IPS-15b (cell line): ENCODE measurements at regions not wholly inside any gene's neighbourhood (a gene's known extent, or its start where the extent isn't known, plus 50 kb on each side); places are given as distances from the start of the nearest gene placed in this dataset.

Experiments used
- H3K27me3 ChIP-seq: one replicate; pipeline ENCODE4 v1.6.1; 2013; ENCODE audit warnings: low read length; ENCODE audit not compliant: control insufficient read depth, insufficient read depth
- H3K36me3 ChIP-seq: one replicate; pipeline ENCODE4 v1.6.1; 2013; ENCODE audit warnings: low read length; ENCODE audit not compliant: control insufficient read depth, insufficient read depth
- H3K4me1 ChIP-seq: one replicate; pipeline ENCODE4 v1.6.1; 2013; ENCODE audit warnings: mild to moderate bottlenecking, low read length; ENCODE audit not compliant: control insufficient read depth, insufficient read depth
- H3K4me3 ChIP-seq: one replicate; pipeline ENCODE4 v1.5.1; 2013; ENCODE audit warnings: low read depth, low read length
- H3K9ac ChIP-seq: one replicate; pipeline ENCODE4 v1.6.1; 2013; ENCODE audit warnings: low read depth, mild to moderate bottlenecking, low read length
- H3K9me3 ChIP-seq: one replicate; pipeline ENCODE4 v1.6.1; 2013; ENCODE audit warnings: mild to moderate bottlenecking, low read length; ENCODE audit not compliant: control insufficient read depth, insufficient read depth

- H3K9me3 ChIP-seq, result no peaks in the 10 kb centered on the region
- H3K27me3 ChIP-seq, result no peaks in the 10 kb centered on the region
- H3K4me3 ChIP-seq, result no peak overlapping the region
- no peaks in the 10 kb centered on the region for H3K4me1 ChIP-seq
- H3K36me3 ChIP-seq, result no peaks in the 10 kb centered on the region
- H3K9ac ChIP-seq, result no peak overlapping the region
Observed at GRCh38 chr15:70560617-70561328, 202.6 kb downstream of the UACA start.

GRCh38 chr15:70559265-70560239, 203.8 kb downstream of the UACA start:
- Histone ChIP-seq H3K9me3 (no peaks in the 10 kb centered on the region), H3K4me3 (no peak overlapping the region), H3K27me3 (no peaks in the 10 kb centered on the region), H3K4me1 (no peaks in the 10 kb centered on the region), H3K9ac (no peak overlapping the region), H3K36me3 (no peaks in the 10 kb centered on the region)

DNA sequence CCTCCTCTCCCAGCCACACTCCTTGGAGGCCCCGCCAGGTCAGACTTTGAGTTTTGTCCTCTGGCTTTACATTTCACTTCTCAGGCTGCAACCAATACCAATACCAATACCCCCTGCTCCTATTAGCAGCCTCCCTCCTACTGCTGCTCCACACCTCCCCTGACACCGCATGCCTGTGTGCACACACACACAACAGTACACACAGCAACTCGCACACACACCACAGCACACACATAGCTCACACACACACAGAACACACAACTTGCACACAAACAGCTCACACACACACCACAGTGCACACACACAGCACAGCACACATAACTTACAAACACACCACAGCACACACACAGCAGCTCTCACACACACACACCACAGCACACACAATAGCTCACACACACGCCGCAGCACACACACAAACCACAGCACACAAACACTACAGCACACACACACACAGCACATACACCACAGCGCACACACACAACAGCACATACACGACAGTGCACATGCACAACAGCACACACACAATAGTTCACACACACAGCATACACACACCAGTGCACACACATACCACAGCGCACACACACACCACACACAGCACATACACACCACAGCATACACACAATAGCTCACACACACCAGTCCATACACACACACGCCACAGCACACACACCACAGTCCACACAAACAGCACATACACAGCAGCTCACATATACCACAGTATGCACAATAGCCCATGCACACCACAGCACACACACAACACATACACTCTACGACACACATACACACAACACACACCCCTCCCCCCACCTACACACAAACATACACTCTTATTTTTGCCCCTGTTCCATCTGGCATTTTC, 204.7 kb downstream of the UACA start:
- H3K4me1 ChIP-seq, result no peaks in the 10 kb centered on the region
- no peaks in the 10 kb centered on the region for H3K27me3 ChIP-seq
- H3K9ac ChIP-seq, result no peak overlapping the region
- no peak overlapping the region for H3K4me3 ChIP-seq
- H3K9me3 ChIP-seq, result no peaks in the 10 kb centered on the region
- H3K36me3 ChIP-seq, result no peaks in the 10 kb centered on the region

DNA sequence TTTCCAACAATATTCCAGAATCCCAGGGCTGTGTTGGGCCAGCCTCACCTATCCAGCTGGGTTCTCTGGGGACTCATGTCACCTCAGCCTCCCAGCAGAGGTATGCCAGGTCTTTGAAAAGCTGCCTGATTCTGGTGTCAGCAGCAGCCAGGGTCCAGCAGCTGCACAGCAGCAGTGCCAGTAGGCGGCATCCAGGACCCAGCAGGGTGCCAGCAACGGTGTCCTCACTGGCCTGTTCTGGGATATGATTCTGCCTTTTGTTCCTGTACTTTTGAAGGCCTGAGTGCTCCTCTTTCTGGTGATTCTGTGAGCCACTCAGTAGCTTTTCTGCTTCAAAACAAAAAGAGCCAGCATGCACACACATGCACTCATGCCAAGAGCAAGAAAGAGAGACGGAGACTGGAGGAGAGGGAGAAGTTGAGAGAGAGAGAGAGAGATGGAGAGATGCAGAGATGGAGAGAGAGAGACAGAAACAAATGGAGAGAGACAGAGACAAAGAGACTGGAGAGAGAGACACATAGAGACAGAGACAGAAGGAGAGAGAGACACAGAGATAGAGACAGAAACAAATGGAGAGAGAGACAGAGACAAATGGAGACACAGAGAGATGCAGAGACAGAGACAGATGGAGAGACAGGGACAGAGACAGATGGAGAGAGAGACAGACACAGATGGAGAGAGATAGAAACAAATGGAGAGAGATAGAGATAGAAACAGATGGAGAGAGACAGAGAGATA, 205.7 kb downstream of the UACA start:
- H3K27me3 ChIP-seq, result no peaks in the 10 kb centered on the region
- H3K36me3 ChIP-seq, result no peaks in the 10 kb centered on the region
- H3K9me3 ChIP-seq, result no peaks in the 10 kb centered on the region
- H3K9ac ChIP-seq, result no peak overlapping the region
- no peak overlapping the region for H3K4me3 ChIP-seq
- no peaks in the 10 kb centered on the region for H3K4me1 ChIP-seq

- no peaks in the 10 kb centered on the region for H3K36me3 ChIP-seq
- H3K27me3 ChIP-seq, result no peaks in the 10 kb centered on the region
- H3K4me1 ChIP-seq, result no peaks in the 10 kb centered on the region
- H3K9me3 ChIP-seq, result no peaks in the 10 kb centered on the region
- H3K4me3 ChIP-seq, result no peak overlapping the region
- H3K9ac ChIP-seq, result no peak overlapping the region
Observed at GRCh38 chr15:70556779-70557178, 206.6 kb downstream of the UACA start.

DNA sequence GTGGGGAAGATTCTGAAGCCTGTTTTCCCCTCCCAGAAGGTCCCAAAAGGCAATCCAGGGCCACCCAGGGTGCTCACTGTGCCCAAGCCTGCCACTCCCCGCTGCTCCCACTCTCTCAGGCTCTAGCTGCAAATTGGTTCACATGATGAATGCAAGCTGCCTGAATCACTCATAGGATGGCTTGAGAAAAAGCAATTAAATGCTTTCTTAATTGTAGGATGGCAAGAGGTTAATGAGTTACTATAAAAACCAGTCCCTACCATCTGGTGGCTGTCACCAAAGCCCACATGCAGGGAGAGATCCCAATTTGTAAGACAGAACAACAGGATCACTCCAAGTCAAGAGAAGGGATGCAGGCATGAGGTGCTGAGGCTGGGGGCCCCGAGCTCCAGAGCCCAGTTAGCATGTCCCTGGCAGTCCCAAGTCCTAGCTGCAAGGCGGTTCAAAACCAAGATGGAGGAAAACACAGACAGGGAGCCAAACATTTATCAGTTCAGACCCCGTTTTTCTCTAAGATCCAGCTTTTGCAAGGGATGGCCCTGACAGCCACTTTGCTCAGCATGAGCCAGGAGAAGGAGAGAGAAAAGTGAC, 207.1 kb downstream of the UACA start:
- Histone ChIP-seq H3K36me3 (no peaks in the 10 kb centered on the region), H3K4me3 (no peak overlapping the region), H3K9ac (no peak overlapping the region), H3K4me1 (no peaks in the 10 kb centered on the region), H3K9me3 (no peaks in the 10 kb centered on the region), H3K27me3 (no peaks in the 10 kb centered on the region)

DNA sequence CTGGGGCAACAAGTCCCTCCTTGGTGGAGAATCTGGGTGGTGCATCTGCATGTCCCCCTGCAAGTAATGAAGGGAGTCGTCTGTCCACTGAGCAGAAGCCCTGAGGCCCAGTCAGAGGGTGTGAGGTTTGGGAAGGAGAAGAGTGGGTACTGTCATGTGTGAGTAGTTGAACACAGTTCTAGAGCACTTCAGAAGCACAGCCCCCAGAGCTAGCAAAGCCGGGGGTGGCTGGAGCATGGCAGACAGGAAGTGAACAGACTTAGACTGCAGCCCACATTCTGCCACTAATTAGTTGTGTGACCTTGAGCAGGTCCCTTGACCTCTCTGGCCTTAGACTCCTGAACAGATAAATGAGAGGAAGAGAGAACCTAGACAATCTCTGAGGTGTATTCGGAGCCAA, 207.6 kb downstream of the UACA start:
- Histone ChIP-seq H3K36me3 (no peaks in the 10 kb centered on the region), H3K9me3 (no peaks in the 10 kb centered on the region), H3K4me3 (no peak overlapping the region), H3K27me3 (no peaks in the 10 kb centered on the region), H3K9ac (no peak overlapping the region), H3K4me1 (no peaks in the 10 kb centered on the region)

- Histone ChIP-seq H3K9me3 (no peaks in the 10 kb centered on the region), H3K4me1 (no peaks in the 10 kb centered on the region), H3K27me3 (no peaks in the 10 kb centered on the region), H3K9ac (no peak overlapping the region), H3K36me3 (no peaks in the 10 kb centered on the region), H3K4me3 (no peak overlapping the region)
Observed at GRCh38 chr15:70547846-70548487, 215.4 kb downstream of the UACA start.

DNA sequence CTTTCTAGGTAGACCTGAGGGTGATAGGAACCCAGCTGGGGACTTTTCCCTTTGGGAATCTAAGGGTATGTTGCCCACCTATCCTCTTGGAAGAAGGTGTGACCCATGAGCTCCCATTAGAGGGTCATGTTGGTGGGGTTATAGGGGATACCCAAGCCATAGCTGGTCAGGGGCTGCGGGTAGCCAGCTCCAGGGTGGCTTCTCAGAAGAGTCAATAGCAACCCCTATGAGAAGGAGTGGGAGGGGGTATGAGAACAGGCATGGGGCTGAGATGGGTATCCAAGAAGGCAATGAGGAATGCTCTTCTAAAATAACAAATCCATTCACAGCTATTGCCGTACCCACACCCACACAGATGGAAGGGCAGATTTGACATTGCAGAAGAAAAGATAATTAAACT, 217.8 kb downstream of the UACA start:
- no peaks in the 10 kb centered on the region for H3K27me3 ChIP-seq
- H3K4me3 ChIP-seq, result no peak overlapping the region
- no peaks in the 10 kb centered on the region for H3K9me3 ChIP-seq
- no peaks in the 10 kb centered on the region for H3K36me3 ChIP-seq
- H3K9ac ChIP-seq, result no peak overlapping the region
- no peaks in the 10 kb centered on the region for H3K4me1 ChIP-seq

DNA sequence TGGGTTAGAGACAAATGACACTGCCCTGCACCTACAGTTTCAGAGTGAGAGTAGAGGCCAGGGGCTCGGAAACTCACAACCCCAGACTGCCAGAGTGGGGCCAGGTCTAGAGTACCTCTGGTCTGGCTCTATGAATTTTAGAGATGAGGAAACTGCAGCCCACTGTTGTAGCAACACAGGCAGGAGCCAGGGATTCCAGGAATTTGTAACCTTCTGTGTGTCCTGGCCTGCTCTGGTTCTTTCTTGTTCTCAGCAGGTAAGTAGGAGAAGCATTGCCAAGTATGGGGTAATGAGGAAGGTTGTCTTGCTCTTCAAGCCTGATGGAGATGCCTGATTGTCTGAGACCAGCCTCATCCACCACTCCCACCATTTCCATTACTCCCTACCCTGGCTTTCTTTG, 221.8 kb downstream of the UACA start:
- Histone ChIP-seq H3K9me3 (no peaks in the 10 kb centered on the region), H3K27me3 (no peaks in the 10 kb centered on the region), H3K36me3 (no peaks in the 10 kb centered on the region), H3K4me3 (no peak overlapping the region), H3K4me1 (no peaks in the 10 kb centered on the region), H3K9ac (no peak overlapping the region)
